ENCODE measurements at regions not wholly inside any gene's neighbourhood (a gene's known extent, or its start where the extent isn't known, plus 50 kb on each side); places are given as distances from the start of the nearest gene placed in this dataset.

DNA sequence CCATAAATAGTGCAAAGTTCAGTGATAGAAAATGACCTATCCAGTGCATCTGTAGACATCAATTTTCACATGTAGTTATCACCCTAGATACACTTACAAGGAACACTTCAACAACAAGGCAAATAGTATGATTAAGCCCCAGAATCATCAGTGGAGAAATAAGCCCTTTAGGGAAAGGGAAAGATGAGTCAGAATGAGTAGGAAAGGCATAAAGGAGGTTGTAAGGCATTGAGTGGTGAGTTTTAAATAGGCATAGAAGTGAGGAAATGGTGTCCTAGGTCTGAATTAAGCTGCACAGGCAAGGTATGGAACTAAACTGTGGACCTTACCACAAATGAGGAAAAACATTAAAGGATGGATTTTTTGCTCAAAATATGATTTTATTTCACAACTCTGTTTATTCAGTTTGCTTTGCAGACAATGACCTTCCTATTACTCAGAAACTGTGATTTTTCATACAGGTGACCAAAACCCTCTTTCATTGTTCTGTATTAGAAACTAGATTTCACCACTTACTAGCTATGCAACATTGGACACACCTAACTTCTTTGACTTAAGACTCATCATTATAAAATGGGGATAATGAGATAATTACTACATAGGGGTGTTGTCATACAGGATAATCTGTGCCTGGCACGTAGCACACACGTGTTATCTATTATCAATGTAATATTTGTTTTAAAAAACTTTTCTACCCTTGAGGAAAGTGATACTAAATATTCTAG, 57.0 kb upstream of the MAP9 start:
- TF ChIP-seq RFX5 (IDR thresholded peaks at IDR 0.05; ENCODE audit: low read length) (no peak), RAD21 (IDR thresholded peaks at IDR 0.05; ENCODE audit: low read length) (no peak), TEAD4 (IDR thresholded peaks at IDR 0.05; ENCODE audit: borderline replicate concordance, insufficient read depth) (no peak), TAF1 (IDR thresholded peaks at IDR 0.05; ENCODE audit: borderline replicate concordance, low read depth, low read length) (no peak), SMC3 (IDR thresholded peaks at IDR 0.05; ENCODE audit: low read depth, low read length) (no peak)
- TF ChIP-seq, protein P1, sequence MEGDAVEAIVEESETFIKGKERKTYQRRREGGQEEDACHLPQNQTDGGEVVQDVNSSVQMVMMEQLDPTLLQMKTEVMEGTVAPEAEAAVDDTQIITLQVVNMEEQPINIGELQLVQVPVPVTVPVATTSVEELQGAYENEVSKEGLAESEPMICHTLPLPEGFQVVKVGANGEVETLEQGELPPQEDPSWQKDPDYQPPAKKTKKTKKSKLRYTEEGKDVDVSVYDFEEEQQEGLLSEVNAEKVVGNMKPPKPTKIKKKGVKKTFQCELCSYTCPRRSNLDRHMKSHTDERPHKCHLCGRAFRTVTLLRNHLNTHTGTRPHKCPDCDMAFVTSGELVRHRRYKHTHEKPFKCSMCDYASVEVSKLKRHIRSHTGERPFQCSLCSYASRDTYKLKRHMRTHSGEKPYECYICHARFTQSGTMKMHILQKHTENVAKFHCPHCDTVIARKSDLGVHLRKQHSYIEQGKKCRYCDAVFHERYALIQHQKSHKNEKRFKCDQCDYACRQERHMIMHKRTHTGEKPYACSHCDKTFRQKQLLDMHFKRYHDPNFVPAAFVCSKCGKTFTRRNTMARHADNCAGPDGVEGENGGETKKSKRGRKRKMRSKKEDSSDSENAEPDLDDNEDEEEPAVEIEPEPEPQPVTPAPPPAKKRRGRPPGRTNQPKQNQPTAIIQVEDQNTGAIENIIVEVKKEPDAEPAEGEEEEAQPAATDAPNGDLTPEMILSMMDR (IDR thresholded peaks at IDR 0.05): no peak
- TF ChIP-seq, protein P2, sequence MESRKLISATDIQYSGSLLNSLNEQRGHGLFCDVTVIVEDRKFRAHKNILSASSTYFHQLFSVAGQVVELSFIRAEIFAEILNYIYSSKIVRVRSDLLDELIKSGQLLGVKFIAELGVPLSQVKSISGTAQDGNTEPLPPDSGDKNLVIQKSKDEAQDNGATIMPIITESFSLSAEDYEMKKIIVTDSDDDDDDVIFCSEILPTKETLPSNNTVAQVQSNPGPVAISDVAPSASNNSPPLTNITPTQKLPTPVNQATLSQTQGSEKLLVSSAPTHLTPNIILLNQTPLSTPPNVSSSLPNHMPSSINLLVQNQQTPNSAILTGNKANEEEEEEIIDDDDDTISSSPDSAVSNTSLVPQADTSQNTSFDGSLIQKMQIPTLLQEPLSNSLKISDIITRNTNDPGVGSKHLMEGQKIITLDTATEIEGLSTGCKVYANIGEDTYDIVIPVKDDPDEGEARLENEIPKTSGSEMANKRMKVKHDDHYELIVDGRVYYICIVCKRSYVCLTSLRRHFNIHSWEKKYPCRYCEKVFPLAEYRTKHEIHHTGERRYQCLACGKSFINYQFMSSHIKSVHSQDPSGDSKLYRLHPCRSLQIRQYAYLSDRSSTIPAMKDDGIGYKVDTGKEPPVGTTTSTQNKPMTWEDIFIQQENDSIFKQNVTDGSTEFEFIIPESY (IDR thresholded peaks at IDR 0.05; ENCODE audit: borderline replicate concordance, low read depth): no peak
